ENCODE measurements at regions not wholly inside any gene's neighbourhood (a gene's known extent, or its start where the extent isn't known, plus 50 kb on each side); places are given as distances from the start of the nearest gene placed in this dataset.

- TF ChIP-seq CTCF (tag by site-specific recombination; IDR thresholded peaks at IDR 0.05), result no peak
- TF ChIP-seq PRDM1 (tag by site-specific recombination; IDR thresholded peaks at IDR 0.05), result no peak
- no peak for TF ChIP-seq TRIM28 (IDR thresholded peaks at IDR 0.05; ENCODE audit: borderline replicate concordance, low read length)
- no peak for TF ChIP-seq ZBTB44 (tag by site-specific recombination; IDR thresholded peaks at IDR 0.05)
- TF ChIP-seq SP2 (tag by site-specific recombination; IDR thresholded peaks at IDR 0.05), result no peak
- no peak for TF ChIP-seq REST (tag by site-specific recombination; IDR thresholded peaks at IDR 0.05)
- no peak for TF ChIP-seq ZNF302 (tag by site-specific recombination; IDR thresholded peaks at IDR 0.05; ENCODE audit: low read depth)
- no peak for TF ChIP-seq ZNF449 (tag by site-specific recombination; IDR thresholded peaks at IDR 0.05)
- TF ChIP-seq ZNF274 (IDR thresholded peaks at IDR 0.05; ENCODE audit: low read length), result no peak
- no peak for TF ChIP-seq ZNF274 (tag by site-specific recombination; IDR thresholded peaks at IDR 0.05; ENCODE audit: borderline replicate concordance)
- no peak for TF ChIP-seq ZNF629 (tag by site-specific recombination; IDR thresholded peaks at IDR 0.05)
- TF ChIP-seq SALL2 (tag by site-specific recombination; IDR thresholded peaks at IDR 0.05; ENCODE audit: borderline replicate concordance), result no peak
Measured at GRCh38 chr6:109303640-109304283, 78.5 kb downstream of the CD164 start.
